ENCODE measurements at regions not wholly inside any gene's neighbourhood (a gene's known extent, or its start where the extent isn't known, plus 50 kb on each side); places are given as distances from the start of the nearest gene placed in this dataset.

DNA sequence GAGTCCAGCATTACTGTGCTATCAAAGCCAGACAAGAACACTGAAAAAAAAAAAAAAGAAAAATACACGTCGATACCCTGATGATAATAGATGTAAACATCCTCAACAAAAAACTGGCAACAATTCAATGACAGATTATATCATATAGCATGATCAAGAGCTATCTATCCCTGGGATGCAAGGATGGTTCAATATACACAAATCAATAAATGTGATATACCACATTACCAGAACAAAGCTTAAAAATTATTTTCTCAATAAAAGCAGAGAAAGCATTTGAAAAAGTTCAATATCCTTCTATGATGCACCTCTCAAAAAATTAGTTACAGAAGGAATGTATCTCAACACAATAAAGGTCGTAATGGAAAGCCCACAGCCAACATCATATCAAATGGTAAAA is 332.8 kb upstream of the MMADHC start:
- 93 to 96% (median 96%) methylated on average over 3 of the region's 3 CpGs for WGBS, 3 donors
- Histone ChIP-seq H3K9me3 (no peaks in the 10 kb centered on the region), H3K27me3 (no peaks in the 10 kb centered on the region), H3K4me3 (no peak overlapping the region), H3K36me3 (no peaks in the 10 kb centered on the region), H3K4me1 (ENCODE audit: insufficient read depth) (no peaks in the 10 kb centered on the region), H3K27ac (no peak overlapping the region)
- intact Hi-C loops (cut with DNase I), result no loop called here
- TF ChIP-seq EP300 (IDR thresholded peaks at IDR 0.05), result no peak
- TF ChIP-seq POLR2A (IDR thresholded peaks at IDR 0.05), result no peak
- TF ChIP-seq CTCF (IDR thresholded peaks at IDR 0.05), result no peak
- DNase-seq, result no peak

DNA sequence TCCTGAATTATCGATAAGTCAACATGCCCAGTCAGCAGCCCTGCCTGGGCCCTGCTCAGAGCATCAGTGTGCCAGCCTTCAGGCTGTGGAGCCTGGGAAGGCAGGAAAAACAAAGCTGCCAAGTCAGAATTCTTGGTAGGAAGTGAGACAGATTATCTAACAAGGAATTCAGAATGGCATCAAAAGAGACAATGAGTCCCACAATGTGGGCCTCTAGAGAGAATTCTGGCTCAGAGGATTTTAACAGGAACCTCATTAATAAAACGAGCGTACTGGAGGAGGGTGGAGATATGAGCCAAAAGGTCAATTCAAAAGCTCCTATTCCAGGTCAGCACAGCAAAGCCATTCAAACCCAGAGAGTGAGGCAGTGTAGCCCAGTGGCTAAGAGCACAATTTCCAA is 327.6 kb upstream of the MMADHC start:
- Histone ChIP-seq H3K4me3 (no peak overlapping the region), H3K9me3 (no peaks in the 10 kb centered on the region), H3K36me3 (no peaks in the 10 kb centered on the region), H3K27ac (no peak overlapping the region), H3K27me3 (no peaks in the 10 kb centered on the region), H3K4me1 (ENCODE audit: insufficient read depth) (no peaks in the 10 kb centered on the region)
- 73 to 87% (median 80%) methylated on average over 3 of the region's 3 CpGs for WGBS, 3 donors
- intact Hi-C loops (cut with DNase I), result no loop called here
- TF ChIP-seq EP300 (IDR thresholded peaks at IDR 0.05) (no peak), POLR2A (IDR thresholded peaks at IDR 0.05) (no peak)
- no peak for DNase-seq

- DNase-seq, result no peak
- H3K9me3 ChIP-seq, result no peaks in the 10 kb centered on the region
- 59 to 77% (median 64%) methylated on average over 3 of the region's 3 CpGs for WGBS, 3 donors
- TF ChIP-seq EP300 (IDR thresholded peaks at IDR 0.05), result no peak
- TF ChIP-seq CTCF (IDR thresholded peaks at IDR 0.05), result no peak
- no peak for TF ChIP-seq POLR2A (IDR thresholded peaks at IDR 0.05)
- no peaks in the 10 kb centered on the region for H3K36me3 ChIP-seq
- intact Hi-C loops (cut with DNase I), result no loop called here
- H3K4me3 ChIP-seq, result no peak overlapping the region
- H3K27me3 ChIP-seq, result no peaks in the 10 kb centered on the region
- no peak overlapping the region for H3K27ac ChIP-seq
- H3K4me1 ChIP-seq (ENCODE audit: insufficient read depth), result no peaks in the 10 kb centered on the region
Measured at GRCh38 chr2:149908726-149909683, 321.4 kb upstream of the MMADHC start.

- H3K9me3 ChIP-seq, result no peaks in the 10 kb centered on the region
- DNase-seq, result no peak
- 60 to 63% (median 62%) methylated on average over 5 of the region's 5 CpGs for WGBS, 3 donors
- no peaks in the 10 kb centered on the region for H3K36me3 ChIP-seq
- intact Hi-C loops (cut with DNase I), result no loop called here
- H3K27me3 ChIP-seq, result no peaks in the 10 kb centered on the region
- no peak overlapping the region for H3K4me3 ChIP-seq
- H3K4me1 ChIP-seq (ENCODE audit: insufficient read depth), result no peaks in the 10 kb centered on the region
- H3K27ac ChIP-seq, result no peak overlapping the region
- no peak for TF ChIP-seq CTCF (IDR thresholded peaks at IDR 0.05)
- TF ChIP-seq POLR2A (IDR thresholded peaks at IDR 0.05), result no peak
- no peak for TF ChIP-seq EP300 (IDR thresholded peaks at IDR 0.05)
Measured at GRCh38 chr2:149906886-149907285, 319.3 kb upstream of the MMADHC start.
